ENCODE measurements at regions not wholly inside any gene's neighbourhood (a gene's known extent, or its start where the extent isn't known, plus 50 kb on each side); places are given as distances from the start of the nearest gene placed in this dataset.

GRCh38 chr10:83142074-83142563 lies 997.2 kb upstream of the GHITM start:
- TF ChIP-seq MAX (IDR thresholded peaks at IDR 0.05) (no peak), EZH2 (IDR thresholded peaks at IDR 0.05; ENCODE audit: low read depth, low read length, severe bottlenecking) (no peak), CTCF (IDR thresholded peaks at IDR 0.05; ENCODE audit: control extremely low read depth in 1 of 3, insufficient read depth in 1 of 3, low read depth in 1 of 3, low read length in 3 of 3) (no peak), RAD21 (IDR thresholded peaks at IDR 0.05 in 1 of 2, conservative IDR thresholded peaks at IDR 0.05 in 1 of 2; ENCODE audit: low read depth in 2 of 2, low read length in 2 of 2) (no peak), POLR2AphosphoS5 (IDR thresholded peaks at IDR 0.05; ENCODE audit: low read depth, low read length) (no peak), GABPA (IDR thresholded peaks at IDR 0.05; ENCODE audit: borderline replicate concordance, insufficient read depth, low read length) (no peak), POLR2A (IDR thresholded peaks at IDR 0.05; ENCODE audit: control extremely low read depth in 1 of 2, low read depth in 2 of 2, low read length in 2 of 2) (no peak)
